Mucosa of stomach (tissue), 1 donor: ENCODE measurements at regions not wholly inside any gene's neighbourhood (a gene's known extent, or its start where the extent isn't known, plus 50 kb on each side); places are given as distances from the start of the nearest gene placed in this dataset.

Experiments
- H3K27me3 ChIP-seq: one replicate; pipeline ENCODE4 v1.7.0; 2013; ENCODE audit warnings: mild to moderate bottlenecking, low read length; ENCODE audit not compliant: control insufficient read depth, insufficient read depth
- H3K36me3 ChIP-seq: one replicate; pipeline ENCODE4 v1.7.0; 2013; ENCODE audit warnings: low read length; ENCODE audit not compliant: control insufficient read depth, insufficient read depth
- H3K4me1 ChIP-seq: one replicate; pipeline ENCODE4 v1.7.0; 2013; ENCODE audit warnings: mild to moderate bottlenecking, low read length; ENCODE audit not compliant: control insufficient read depth, insufficient read depth
- H3K4me3 ChIP-seq: one replicate; pipeline ENCODE4 v1.7.0; 2013; ENCODE audit warnings: low read length
- H3K9ac ChIP-seq: one replicate; pipeline ENCODE4 v1.7.0; 2013; ENCODE audit warnings: mild to moderate bottlenecking, low read length, moderate library complexity
- H3K9me3 ChIP-seq: one replicate; pipeline ENCODE4 v1.7.0; 2013; ENCODE audit warnings: mild to moderate bottlenecking, low read length, moderate library complexity; ENCODE audit not compliant: control insufficient read depth
- donor health status: Pancreatic carcinoma.

GRCh38 chr6:11368760-11369159 lies 136.3 kb upstream of the NEDD9 start:
- no peaks in the 10 kb centered on the region for H3K9me3 ChIP-seq
- H3K4me3 ChIP-seq: no peak overlapping the region
- H3K4me1 ChIP-seq: no peaks in the 10 kb centered on the region
- no peaks in the 10 kb centered on the region for H3K36me3 ChIP-seq
- no peaks in the 10 kb centered on the region for H3K27me3 ChIP-seq
- H3K9ac ChIP-seq: no peak overlapping the region

- no peaks in the 10 kb centered on the region for H3K27me3 ChIP-seq
- H3K9me3 ChIP-seq: no peaks in the 10 kb centered on the region
- no peak overlapping the region for H3K4me3 ChIP-seq
Measured at GRCh38 chr6:11368264-11368663, 135.8 kb upstream of the NEDD9 start.

GRCh38 chr6:11367638-11368199 lies 135.3 kb upstream of the NEDD9 start:
- Histone ChIP-seq H3K9ac (no peak overlapping the region), H3K4me3 (no peak overlapping the region), H3K27me3 (no peaks in the 10 kb centered on the region), H3K4me1 (no peaks in the 10 kb centered on the region), H3K36me3 (no peaks in the 10 kb centered on the region), H3K9me3 (no peaks in the 10 kb centered on the region)

More at GRCh38 chr6:11368264-11368663, 135.8 kb upstream of the NEDD9 start:
- Histone ChIP-seq H3K36me3 (no peaks in the 10 kb centered on the region), H3K9ac (no peak overlapping the region), H3K4me1 (no peaks in the 10 kb centered on the region)

- no peaks in the 10 kb centered on the region for H3K27me3 ChIP-seq
- H3K9ac ChIP-seq: no peak overlapping the region
- no peaks in the 10 kb centered on the region for H3K36me3 ChIP-seq
- H3K9me3 ChIP-seq: no peaks in the 10 kb centered on the region
- H3K4me3 ChIP-seq: no peak overlapping the region
- no peaks in the 10 kb centered on the region for H3K4me1 ChIP-seq
Measured at GRCh38 chr6:11366934-11367637, 134.6 kb upstream of the NEDD9 start.

DNA sequence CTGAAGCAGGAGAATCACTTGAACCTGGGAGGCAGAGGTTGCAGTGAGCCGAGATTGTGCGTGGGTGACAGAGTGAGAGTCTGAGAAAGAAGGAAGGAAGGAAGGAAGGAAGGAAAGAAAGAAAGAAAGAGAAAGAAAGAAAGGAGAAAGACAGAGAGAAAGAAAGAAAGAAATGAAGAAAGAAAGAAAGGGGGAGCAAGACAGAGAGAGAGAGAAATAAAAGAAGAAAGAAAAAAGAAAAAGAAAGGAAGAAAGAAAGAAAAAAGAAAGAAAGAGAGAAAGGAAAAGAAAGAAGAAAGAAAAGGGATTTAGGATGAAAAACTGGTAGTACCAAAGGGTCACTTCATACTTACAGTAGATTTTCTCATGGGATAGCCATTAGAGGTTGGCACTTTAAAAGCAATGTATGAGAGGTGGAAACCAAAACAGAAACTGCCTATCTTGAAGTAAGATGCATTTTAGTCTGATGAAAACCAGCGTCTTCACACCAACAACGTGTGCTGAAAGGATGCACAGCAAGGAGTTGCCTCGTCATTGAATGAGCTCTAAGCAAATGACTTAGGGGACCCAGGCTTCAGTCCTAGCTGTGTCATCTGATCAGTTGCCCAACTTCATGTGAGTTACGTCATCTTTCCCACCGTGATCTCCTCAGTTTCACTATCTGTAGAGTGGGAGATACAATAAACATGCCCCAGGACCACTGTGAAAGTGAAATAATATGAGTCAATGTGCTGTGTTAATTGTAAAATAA lies 133.9 kb upstream of the NEDD9 start:
- no peaks in the 10 kb centered on the region for H3K27me3 ChIP-seq
- H3K4me3 ChIP-seq: no peak overlapping the region
- no peak overlapping the region for H3K9ac ChIP-seq
- H3K4me1 ChIP-seq: no peaks in the 10 kb centered on the region
- H3K36me3 ChIP-seq: no peaks in the 10 kb centered on the region
- no peaks in the 10 kb centered on the region for H3K9me3 ChIP-seq

DNA sequence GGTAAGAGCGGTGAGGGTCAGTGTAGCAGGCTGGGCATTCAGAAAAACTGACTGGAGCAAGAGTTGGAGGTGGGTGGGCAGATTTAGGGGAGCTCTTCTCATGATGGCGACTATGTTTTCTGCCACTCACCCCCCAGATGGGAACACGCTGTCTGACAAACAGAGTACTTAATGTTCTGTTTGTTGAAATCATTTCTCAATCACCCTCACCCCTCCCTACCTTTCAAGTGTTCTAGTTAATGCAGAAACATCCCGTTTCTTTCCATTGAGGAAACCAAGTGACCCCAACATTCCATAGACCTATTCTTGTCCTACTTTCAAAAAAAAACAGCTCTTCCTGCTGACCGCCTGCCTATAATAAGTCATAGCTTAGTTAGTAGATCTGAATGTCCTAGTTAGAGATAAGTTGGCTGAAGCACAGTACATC lies 132.5 kb upstream of the NEDD9 start:
- H3K4me3 ChIP-seq: no peak overlapping the region
- H3K9me3 ChIP-seq: peaks cover 5% of the 10 kb centered on the region
- H3K27me3 ChIP-seq: no peaks in the 10 kb centered on the region
- H3K9ac ChIP-seq: no peak overlapping the region
- H3K36me3 ChIP-seq: no peaks in the 10 kb centered on the region
- no peaks in the 10 kb centered on the region for H3K4me1 ChIP-seq

DNA sequence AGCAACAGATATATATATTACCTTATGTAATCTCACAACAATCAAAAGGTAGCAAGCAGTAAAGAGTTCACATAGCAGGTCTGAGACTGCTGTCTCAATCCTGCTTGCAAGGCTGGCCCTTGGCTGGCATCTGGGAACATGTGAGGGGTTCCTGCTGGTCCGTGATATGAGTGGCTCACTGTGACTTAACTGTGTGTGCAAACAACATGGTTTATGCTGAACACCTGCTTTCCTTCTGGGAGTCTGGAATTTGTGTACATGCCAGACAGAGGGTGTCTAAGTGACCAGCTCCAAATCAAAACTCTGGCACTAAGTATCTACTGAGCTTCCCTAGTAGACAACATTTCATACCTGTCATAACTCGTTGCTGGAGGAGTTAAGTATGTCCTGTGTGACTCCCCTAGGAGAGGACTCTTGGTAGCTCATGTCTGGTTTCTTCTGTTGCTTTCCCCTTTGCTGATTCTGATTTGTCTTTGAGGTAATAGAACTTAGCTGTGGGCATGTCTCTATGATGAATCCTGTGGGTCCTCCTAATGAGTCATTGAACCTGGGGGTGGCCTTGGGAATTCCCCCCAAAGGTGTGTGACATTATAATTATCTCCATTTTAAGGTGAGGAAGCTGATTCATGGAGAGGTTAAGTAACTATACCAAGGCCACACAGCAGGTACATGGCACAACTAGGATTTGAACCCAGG lies 131.6 kb upstream of the NEDD9 start:
- Histone ChIP-seq H3K4me1 (peaks cover 2% of the 10 kb centered on the region), H3K27me3 (no peaks in the 10 kb centered on the region), H3K4me3 (no peak overlapping the region), H3K36me3 (no peaks in the 10 kb centered on the region), H3K9ac (no peak overlapping the region), H3K9me3 (peaks cover 7% of the 10 kb centered on the region)

DNA sequence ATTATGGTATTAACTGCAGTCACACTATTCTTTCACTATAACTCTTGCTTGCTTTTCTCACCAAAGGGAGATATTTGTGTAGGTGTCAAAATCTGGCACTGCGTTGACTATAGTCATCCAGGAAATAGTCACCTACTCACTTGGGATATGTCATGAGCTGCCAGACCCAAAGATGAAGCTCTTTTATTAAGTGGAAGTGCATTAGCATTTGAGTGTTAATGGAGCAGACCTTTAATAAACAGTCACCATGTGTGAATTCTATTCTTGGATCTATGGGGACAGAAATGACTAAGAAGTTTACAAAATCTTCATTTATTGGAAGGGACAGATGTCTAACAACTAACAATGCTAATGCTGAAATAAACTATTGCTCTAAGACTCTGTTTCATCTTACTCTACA lies 130.1 kb upstream of the NEDD9 start:
- Histone ChIP-seq H3K27me3 (no peaks in the 10 kb centered on the region), H3K4me3 (no peak overlapping the region), H3K4me1 (peaks cover 17% of the 10 kb centered on the region), H3K9ac (no peak overlapping the region), H3K9me3 (peaks cover 7% of the 10 kb centered on the region), H3K36me3 (no peaks in the 10 kb centered on the region)

DNA sequence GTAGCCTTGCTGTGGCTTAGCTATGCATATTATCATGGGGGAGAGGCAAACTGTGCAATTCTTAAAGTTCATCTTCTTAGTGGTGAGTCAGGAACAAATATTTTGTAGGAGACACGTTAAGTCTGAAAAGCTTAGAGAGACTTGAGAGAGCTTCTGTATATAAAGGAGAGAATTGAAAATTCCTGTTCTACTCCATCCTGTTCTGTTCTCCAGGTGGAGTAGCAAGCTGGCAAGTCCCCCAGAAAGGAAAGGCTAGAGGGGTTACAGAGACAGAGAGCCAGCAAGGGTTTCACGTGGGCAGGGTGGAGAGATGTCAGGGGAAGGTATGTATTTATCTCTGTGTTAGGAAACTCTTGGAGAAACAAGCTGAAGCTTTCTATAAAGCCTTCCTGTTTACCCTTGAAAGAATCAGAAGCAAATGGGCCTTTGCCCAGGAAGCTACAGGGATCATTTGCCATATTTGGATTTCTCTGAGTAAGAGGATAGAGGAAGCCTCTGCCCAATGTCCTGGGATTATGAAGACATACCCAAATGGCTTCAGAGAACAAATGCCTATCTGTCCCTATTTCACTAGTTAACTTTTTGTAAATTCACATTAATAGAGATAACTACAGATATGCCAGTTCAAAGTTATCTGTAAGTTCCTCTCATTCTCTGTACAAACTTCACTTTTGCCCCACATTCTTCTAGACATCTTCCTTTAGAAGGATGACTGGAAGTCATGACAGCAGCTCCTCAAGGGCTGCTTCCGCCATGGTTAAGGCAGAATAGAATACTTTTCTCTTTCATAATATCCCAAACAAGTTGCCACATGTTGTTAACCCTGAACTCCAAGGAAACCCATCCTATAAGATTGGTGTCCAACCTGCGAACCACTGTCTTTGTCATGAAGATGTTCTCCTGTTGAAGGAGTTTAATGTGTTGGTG lies 126.7 kb upstream of the NEDD9 start:
- Histone ChIP-seq H3K9me3 (peaks cover 7% of the 10 kb centered on the region), H3K27me3 (no peaks in the 10 kb centered on the region), H3K4me1 (peaks cover 32% of the 10 kb centered on the region), H3K9ac (no peak overlapping the region), H3K4me3 (no peak overlapping the region), H3K36me3 (no peaks in the 10 kb centered on the region)

DNA sequence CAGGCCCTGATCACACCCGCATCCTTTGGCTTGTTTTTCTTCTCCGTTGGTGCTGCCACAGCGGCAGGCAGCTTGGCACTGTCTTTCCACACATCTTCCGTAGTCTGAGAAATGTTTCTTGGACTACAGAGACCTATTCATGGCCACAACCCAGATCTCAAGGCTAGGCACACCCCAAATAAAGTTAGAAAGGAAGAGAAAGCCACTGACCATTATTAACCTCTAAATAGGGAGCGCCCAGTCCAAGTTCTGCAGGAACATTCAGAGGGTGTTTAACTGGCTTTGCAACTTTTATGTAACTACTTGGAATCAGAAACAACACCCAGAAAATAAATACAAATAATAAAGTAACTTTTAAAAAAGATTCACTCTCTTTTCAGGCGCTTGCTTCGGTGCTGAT lies 124.8 kb upstream of the NEDD9 start:
- H3K4me3 ChIP-seq: no peak overlapping the region
- no peaks in the 10 kb centered on the region for H3K36me3 ChIP-seq
- no peaks in the 10 kb centered on the region for H3K27me3 ChIP-seq
- H3K9ac ChIP-seq: peak overlapping the region; percentile 48
- H3K4me1 ChIP-seq: peaks cover 32% of the 10 kb centered on the region
- peaks cover 7% of the 10 kb centered on the region for H3K9me3 ChIP-seq

DNA sequence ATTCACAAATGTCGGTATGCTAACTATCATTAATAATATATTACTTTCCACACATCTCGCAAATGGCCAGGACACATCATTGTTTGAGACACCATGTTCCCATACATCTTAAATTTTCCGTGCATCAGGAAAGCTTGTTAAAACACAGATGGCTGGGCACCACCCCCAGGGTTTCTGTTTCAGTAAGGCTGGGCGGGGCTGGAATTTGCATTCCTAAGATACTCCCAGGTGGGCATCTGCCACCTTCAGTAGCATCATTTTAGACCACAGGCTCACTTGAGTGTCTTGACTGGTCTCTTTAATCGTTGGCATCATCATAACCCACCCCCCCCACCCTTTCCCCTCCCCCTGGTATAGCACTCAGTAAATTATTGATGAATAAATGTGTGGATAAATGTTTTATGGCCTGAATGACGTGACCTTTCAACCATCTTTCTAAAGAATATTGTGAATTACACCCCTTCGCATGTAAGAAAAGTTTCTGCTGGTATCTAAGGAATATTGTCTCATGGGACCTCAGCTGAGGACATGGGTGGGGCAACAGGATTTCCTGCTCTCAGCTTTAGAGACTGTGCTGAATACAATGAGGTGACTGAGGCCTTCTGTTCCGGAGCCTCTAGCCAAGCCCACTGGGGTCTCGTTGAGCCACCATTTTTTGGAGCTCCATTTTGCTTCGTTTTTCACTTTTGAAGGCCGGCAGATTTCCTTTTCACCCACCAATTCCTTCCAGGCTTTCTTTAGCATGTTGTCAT lies 124.1 kb upstream of the NEDD9 start:
- no peaks in the 10 kb centered on the region for H3K36me3 ChIP-seq
- H3K27me3 ChIP-seq: no peaks in the 10 kb centered on the region
- peak overlapping the region; percentile 48 for H3K9ac ChIP-seq
- peaks cover 7% of the 10 kb centered on the region for H3K9me3 ChIP-seq
- H3K4me3 ChIP-seq: no peak overlapping the region
- H3K4me1 ChIP-seq: peaks cover 32% of the 10 kb centered on the region
